NCI-H82 (cell line): ENCODE measurements at regions not wholly inside any gene's neighbourhood (a gene's known extent, or its start where the extent isn't known, plus 50 kb on each side); places are given as distances from the start of the nearest gene placed in this dataset.
A peak's percentile ranks its signal among the peaks of the same experiment; 100 is the strongest.
"Not testable (repeated sequence)": the region's sequence is repeated elsewhere in the genome, so short reads cannot be mapped to it uniquely, and the experiment has no call there.

Experiments used
- DNase-seq: peaks from one replicate; lab custom pipeline; 2025; lab: John Stamatoyannopoulos, UW

DNA sequence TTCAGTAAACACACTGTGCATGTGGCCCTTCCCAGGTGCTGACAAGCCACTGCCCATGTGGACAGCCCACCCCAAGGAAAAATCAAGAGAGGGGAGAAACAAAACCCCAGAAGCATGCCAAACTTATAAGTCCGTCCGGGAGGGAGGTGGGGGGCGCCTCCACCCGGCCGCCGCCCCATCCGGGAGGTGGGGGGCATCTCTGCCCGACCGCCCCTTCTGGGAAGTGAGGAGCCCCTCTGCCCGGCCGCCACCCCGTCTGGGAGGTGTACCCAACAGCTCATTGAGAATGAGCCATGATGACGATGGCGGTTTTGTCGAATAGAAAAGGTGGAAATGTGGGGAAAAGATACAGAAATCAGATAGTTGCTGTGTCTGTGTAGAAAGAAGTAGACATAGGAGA, 53.8 kb upstream of the C2CD4B start:
- DNase-seq = no peak

DNA sequence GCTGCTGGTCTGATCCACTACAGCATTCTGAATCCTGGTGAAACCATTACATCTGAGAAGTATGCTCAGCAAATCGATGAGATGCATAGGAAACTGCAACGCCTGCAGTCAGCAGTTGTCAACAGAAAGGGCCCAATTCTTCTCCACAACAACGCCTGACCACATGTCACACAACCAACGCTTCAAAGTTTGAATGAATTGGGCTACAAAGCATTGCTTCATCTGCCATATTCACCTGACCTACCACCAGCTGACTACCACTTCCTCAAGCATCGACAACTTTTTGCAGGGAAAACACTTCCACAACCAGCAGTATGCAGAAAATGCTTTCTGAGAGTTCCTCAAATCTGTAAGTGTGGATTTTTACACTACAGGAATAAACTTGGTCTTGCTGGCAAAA, 54.7 kb upstream of the C2CD4B start:
- DNase-seq = no peak

DNA sequence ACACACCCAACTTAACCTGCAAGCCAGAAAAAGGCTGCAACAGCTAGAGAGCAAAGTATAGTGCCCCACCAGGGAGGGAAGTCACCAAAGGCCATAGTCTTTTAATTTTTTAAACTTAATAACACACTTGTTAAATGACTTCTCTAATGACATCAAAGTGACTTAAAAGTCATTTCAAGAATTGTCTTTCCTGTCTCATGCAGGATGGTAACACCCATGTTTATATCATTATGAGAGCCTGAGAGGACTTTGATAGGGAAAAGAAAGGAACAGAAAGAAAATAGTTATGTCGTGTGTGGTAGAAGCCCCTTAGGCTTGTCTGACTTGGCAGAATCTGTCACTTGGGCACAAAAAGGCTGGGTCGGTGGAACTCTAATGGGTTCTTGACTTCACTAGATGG, 57.9 kb upstream of the C2CD4B start:
- DNase-seq = no peak

DNA sequence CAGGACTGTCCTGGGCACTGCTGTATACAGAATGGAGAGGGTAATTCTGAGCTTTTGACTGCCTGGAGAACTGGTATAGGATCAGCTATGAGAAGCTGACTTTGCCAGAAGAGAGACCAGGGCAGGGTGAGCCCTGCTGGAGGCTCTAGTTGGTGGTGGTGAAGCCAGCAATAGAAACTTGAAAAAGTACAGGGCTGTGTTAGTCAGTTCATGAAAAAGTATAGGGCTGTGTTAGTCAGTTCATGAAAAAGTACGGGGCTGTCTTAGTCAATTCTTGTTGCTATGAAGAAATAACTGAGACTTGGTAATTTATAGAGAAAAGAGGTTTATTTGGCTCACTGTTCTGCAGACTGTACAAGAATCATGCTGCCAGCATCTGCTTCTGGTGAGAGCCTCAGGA, 63.5 kb upstream of the C2CD4B start:
- no peak for DNase-seq

DNA sequence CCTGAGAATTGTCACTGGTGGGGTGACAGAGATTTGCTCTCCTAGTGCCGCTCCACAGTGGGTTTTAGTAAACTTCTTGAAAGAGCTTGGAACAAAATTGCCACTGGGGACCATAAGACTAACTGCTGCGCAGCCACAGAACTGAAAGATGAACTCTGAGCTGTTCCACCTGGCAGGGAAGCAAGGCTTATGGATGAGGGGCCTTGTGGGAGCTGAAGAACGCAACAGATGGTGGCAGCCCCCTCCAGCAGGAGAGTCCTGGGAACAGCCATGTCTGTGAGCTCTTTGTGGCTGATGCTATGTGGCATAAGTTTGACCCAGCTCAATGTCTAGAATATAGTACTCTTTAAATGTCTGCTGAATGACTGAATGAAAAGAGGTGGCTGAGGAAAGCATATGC, 66.8 kb upstream of the C2CD4B start:
- DNase-seq = peak; percentile 78

DNA sequence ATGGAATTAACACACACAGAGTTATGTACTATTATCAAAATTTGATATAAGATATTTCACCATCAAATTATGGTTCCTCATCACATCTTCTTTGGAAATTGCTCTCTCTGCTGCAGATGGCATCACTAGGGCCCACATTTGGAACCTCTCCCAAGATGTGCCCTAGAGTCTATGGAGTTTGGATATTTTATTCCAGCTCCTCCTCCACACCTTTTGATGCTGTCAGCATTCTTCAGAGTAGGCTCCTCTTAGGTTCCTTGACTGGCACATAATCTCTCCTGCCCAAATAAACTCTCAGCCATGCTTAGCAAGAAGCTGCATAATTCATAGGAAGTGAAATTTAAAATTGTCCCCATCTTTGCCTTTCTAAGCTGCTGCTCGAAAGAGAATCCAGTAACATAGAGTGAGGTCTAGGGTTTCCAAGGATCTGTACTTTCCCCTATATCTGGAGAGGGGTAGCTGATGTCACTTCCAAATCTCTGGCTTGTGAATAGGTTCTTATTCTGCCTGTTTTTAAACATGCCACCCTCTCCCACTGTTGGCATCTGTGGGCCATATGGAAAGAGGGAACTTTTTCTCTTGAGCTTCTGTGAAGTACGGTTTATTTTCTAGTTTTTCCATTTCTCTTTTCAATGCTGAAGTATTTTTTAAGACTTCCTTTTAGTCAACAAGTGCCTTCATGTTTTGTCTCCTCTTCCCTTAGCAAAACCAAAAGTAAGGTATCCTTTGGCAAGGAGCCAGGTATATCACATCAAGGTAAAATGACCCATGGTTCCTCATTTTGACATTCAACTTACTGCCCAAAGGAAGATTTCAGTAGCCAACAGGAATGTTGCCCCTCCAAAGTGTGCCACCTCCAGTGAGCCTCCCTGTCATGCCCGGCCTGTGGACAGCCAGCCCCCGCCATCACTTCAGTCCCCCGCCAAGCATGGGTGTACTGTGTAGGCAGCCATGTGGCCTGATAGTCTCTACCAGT, 75.3 kb upstream of the C2CD4B start:
- no peak for DNase-seq

DNA sequence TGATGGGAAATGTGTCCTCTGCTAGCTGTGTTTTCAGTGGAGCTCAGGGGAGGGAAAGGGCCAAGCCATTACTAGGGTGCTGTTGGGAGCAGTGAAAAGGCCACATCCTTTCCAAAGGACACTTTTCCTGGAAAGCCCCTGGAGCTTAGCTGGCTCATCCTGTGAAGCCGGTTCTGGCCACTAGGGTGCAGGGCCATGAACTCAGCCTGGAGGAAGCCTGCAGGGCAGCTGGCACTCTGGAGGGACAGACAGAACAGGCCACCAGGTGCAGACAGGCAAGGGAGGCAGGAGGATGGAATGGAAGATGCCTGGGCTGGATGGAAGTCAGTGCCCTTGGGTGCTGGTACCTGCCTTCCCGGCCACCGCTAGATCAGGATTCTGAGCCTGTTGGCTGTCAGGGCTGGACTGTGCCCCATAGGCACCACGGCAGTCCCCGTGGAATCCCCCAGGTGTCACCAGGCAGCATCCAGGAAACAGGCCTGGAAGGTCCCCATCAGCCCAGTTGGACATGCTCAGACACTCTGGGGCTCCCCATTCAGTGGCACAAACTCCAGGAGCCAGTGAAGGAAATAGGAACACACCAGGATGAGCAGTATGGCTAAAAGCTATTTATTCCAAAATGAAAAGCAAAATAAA, 76.2 kb upstream of the C2CD4B start:
- DNase-seq = peak; percentile 67

DNA sequence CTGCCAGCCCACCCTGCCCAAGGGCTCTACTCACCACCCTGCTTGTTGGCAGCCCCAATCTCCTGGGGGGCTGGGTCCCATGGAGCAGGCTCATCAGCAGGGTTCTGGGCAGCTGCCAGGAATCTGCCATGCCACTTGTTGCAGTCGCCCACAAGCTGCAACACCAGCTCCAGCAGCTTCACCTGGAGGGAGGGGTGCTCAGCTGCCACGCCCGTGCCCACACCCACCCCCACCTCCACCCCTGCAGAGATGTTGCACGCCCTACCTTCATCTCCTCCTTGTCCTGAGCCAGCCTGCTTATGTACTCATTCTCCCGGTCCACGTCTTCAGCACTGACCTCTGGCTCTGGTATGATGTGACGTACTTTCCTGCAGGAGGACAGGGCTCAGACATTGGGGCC, 77.9 kb upstream of the C2CD4B start:
- no peak for DNase-seq

DNA sequence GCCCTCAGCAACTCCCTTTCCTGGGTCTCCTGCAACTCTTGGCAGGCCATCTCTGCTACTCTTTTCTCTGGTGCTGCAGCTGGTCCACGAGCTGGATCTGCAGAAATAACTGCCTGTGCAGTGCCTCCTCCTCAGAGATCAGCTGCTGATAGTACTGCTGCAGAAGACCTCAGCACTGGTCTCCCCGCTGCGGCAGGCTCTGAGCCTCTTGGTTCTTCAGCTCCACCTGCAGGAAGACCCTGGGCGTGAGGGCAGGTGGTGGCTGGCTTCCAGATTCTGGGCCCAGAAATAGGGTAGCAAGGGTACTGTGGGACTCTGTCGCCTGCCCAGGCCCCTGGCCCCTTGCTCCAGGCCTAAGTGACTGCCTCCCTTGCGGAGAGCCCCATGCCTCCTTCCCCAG, 79.7 kb upstream of the C2CD4B start:
- peak; percentile 14 for DNase-seq

DNA sequence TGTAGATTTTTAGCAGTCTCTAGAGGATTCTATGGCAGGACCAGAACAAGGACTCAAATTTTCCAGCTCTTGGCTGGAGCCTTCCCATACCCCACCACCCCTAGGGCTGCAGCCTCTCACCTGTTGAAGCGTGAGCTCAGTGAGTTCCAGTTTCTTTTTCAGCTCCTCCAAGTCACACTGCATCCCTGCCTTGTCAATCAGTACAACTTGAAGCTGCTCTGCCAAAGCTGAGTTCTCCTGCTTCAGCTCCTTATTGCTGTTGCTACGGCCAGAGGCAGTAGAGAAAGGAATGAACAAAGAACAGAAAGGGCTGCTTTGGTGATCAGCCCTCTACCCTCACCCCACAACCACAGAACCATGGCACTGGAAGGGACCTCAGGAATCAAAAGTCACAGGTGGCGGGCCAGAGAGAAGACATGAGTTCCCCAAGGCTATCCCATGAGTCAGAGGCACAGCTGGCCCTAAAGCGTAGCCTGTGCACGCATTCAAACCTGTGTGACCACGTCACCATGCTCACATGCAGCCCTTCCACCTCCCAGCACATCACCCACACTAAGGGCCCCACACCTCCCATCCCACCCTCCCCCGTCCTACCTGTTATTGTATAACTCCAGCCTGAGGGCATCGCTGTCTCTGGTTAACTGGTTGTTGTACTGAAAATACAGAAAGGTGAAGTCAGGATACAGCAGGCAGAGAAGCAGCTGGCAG, 83.3 kb upstream of the C2CD4B start:
- no peak for DNase-seq

DNA sequence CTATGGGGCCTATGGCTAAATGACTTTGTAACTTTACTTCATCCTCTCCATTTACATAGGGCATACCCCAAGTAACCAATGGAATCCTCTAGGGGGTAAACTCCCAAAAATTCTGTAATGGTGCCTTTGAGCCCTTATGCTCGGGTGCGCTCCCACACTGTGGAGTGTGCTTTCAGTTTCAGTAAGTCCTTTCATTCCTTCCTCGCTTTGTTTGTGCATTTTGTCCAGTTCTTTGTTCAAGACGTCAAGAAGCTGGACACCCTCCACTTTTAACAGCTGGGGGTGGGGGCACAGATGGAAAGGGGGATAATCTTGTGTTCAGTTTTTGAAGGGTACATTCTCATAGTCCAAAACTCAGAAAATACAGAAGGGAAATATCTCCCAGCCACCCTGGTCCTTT, 84.4 kb upstream of the C2CD4B start:
- no peak for DNase-seq

DNA sequence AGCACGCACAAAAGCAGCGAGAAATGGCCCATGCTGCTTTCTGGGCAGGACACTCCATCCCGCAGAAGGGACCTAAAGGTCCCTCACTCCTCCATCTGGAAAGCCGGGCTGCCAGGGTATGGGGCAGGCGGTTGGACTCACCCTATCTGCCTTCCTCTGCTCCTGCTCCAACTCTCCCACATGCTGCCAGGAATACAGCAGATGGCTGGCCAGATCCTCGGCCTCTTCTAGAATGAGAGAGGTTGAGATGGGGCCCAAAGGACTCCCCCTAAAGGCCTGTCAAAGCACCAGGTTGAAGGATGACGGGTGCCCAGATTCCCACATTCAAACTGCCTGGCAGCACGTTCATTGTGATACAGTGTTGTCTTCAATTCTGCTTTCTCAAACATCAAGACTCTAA, 85.1 kb upstream of the C2CD4B start:
- peak; percentile 6 for DNase-seq

DNA sequence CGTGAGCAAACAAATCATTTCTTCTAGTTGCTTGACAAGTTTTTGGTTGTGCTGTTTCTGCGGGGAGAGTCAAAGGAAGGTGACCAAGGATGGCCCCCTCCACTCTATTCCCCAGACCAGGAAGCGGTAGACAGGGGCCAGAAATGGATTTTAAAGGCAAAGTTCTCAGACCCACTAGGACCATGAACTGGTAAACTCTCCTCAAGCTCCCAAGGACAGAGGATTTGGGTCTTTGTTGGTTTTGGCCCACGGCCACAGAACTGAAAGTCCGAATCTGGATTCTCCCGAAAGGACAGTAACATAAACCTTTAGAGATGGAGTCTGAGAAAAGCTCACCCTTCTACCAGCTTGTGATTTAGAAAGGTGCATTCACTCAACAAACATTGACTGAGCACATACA, 85.9 kb upstream of the C2CD4B start:
- DNase-seq = no peak

DNA sequence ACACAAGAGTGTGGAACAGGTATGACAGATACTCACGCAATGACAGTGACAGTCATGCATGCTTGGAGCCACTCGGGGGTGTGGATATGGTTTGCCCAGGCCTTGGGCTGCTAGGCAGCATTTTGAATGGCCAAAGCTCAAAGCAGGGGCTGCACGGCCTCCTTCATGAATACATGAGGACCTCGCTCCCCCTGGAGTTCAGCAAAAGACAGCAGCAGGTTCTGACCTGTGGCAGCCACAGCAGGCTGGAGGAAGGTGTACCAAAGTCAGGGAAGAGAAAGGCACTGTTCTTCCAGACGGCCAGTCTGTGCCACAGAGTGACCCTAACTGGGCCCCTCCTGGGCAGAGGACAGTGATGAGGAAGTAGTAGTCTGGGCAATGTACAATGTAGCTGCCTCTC, 88.2 kb upstream of the C2CD4B start:
- no peak for DNase-seq

DNA sequence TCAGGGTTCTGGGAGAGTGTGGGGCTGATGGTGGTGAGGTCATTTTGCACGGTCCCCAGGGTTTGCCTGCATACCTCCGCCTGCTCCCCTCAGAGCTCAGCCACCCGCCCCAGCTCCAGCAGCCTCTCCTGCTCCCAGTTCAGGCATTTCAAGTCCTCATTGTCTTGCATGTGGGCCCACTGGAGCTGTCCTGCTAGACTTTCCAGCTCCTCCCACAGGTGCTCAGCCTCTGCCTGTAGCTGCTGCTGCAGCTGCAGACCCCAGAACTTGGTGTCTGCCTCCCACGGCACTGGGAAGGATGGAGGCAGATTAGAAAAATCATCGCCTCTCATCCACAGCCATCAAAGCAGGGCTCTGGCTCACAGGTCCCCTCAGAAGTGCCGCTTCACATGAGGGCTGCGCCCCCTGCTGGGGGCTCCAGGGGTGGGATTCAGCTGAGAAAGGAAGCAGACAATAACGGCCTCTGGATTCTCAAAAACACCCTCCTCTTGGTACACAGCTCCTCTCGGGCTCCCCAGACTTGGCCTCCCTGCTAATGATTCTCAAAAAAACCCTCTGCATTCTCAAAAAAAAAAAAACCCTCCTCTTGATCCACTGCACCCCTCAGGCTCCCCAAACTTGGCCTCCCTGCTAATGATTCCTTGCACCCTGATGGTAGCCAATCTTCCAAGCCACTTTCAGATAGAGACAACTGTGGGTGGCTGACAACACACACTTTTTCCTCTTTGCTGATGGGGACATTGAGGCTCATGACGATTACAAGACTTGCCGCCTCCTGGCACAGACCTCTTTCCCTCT, 89.3 kb upstream of the C2CD4B start:
- peak; percentile 85 for DNase-seq

DNA sequence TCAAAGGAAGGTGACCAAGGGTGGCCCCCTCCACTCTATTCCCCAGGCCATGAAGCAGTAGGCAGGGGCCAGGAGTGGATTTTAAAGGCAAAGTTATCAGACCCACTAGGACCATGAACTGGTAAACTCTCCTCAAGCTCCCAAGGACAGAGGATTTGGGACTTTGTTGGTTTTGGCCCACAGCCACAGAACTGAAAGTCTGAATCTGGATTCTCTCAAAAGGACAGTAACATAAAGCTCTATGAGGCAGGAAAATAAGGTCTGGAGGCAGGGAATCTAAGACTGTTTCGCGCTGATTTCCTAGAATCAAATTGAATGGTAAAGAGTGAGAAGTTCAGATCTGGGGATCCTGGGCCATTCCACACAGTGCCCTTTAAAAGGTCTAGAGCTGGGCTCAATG, 91.3 kb upstream of the C2CD4B start:
- DNase-seq = not testable (repeated sequence)

DNA sequence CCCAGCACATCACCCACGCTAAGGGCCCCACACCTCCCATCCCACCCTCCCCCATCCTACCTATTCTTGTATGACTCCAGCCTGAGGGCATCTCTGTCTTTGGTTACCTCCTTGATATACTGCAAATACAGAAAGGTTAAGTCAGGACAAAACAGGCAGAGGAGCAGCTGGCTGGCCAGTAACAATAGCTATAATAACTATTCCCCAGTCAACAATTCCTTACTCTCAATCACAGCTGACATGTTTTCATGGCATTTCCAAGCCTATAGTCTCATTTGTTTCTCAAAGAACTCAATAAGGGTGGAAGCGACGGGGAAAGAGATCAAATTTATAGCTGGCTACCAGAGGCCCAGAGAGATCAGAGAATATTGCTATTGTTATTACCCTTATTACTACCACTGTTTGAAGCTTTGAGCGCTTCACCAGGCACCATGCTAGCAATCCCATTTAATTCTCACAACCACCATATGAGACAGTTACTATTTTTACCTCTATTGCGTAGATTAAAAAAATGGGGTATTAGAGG, 93.0 kb upstream of the C2CD4B start:
- DNase-seq = no peak

DNA sequence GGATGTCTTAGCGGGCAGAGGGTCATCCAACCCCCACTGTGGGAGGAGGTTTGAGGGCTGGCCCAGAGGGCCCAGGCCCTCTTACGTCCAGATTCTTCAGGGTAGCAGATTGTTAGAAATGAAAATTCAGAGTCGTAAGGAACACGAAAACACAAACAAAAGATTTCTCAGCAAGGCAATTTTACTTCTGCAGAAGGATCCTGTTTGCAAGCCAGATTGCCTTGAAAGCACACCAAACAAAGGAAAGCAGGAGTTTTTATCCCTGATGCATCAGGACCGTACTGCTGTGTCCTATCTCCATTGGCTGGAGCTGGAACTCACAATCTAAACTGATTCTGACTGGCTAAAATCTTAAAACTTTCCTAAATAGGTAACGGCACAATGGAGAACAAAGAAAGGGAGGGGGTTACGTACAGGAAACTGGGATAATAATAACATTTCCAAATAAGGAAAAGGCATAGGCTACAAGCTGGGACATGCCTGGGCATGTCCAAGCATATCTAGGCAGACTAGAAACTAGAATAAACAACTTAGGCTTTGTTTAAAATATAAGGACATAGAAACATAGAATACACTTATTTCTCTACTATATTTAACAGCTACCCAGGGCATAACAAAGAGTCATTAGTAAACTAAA, 97.3 kb upstream of the C2CD4B start:
- no peak for DNase-seq

DNA sequence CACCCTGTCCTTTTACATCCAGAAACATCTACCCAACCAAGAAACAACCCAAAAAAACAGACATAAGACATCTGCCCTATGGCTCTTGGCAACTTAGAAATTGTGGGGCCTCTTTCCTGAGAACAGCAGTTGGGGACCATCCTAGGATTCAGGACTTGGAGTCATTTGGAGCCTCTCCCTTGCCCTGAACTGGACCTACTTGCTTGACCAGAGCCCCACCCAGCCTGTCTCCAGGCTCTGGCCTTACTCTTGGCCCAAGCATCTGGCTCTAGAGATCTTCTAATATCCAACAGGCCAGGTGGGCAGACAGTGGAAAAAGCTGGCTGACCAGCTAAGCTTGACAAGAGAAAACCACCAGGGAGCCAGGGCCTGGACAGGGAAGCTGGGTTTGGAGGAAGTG, 99.1 kb upstream of the C2CD4B start:
- DNase-seq = no peak

DNA sequence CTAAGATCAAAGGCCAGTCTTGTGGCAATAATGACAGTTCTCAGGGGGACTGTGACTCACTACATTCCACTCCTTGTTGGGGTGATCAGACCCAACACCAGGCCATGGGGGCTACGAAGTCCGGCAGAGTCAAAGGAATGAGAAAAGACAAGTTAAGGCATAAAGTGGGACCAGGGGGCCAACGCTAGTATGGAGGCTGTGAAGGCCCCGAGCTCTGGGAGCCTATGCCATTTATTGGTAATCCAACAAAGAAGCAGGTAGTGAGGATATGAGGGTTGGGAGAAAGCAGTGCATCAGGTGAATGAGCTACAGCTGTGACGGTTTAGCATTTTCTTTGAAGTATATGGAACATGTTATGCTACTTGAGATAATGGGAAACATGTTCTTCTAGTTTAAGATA, 104.4 kb upstream of the C2CD4B start:
- no peak for DNase-seq

DNA sequence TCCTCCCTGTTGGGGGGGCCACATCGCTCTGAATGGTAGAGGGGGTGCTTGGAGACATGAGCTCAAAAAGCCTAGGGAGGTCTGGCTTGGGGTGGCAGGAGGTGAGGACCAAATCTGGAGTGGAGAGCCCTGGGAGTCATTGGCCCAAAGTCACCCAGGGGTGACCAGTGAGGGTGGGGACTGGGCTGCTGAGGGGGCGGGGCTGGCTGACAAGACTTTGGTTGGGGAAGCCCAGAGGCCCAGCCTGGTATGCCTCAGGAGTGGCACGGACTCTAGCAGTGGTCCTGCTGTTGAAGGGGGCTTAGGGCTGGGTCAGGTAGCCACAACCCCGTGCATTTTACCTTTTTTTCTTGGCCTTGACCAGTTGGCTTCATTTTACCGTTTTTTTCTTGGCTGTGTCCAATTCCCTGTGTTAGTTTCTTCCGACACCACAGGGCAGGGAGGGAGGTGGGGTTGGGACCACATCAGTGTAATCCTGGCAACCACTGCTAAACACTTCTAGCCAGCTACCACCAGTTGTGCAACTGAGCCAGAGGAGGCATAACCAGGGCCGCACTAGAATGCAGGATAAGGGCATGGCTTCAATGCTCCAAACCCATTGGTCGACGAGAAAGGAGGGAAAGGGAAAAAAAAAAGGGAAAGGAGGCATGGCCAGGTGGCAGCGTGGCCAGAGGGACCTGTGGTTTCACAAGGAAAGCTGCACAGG, 105.3 kb upstream of the C2CD4B start:
- DNase-seq = no peak
